SK-N-SH treated with all-trans-retinoic acid at 6 μM for 48 hours (cell line): ENCODE measurements at regions not wholly inside any gene's neighbourhood (a gene's known extent, or its start where the extent isn't known, plus 50 kb on each side); places are given as distances from the start of the nearest gene placed in this dataset.

Experiments used
- BACH2 ChIP-seq: fragments of 250-450 bp; sonication (Bioruptor Pico); IDR thresholded peaks from 2 replicates; pipeline ENCODE4 v1.9.0; 2021; ENCODE audit warnings: mild to moderate bottlenecking, borderline replicate concordance
- CREB5 ChIP-seq: fragments of 250-450 bp; sonication (Bioruptor Pico); IDR thresholded peaks from 2 replicates; pipeline ENCODE4 v1.5.1; 2020; ENCODE audit warnings: low read depth, mild to moderate bottlenecking, moderate library complexity
- CSRNP3 ChIP-seq: fragments of 250-450 bp; sonication (Bioruptor Pico); IDR thresholded peaks from 2 replicates; pipeline ENCODE4 v1.5.1; 2021; ENCODE audit warnings: mild to moderate bottlenecking, moderate library complexity
- ESRRG ChIP-seq: fragments of 250-450 bp; sonication (Bioruptor Pico); IDR thresholded peaks from 2 replicates; pipeline ENCODE4 v1.6.1; 2021; ENCODE audit warnings: mild to moderate bottlenecking
- GLIS3 ChIP-seq: fragments of 250-450 bp; sonication (Bioruptor Pico); IDR thresholded peaks from 2 replicates; pipeline ENCODE4 v1.5.0; 2020; ENCODE audit warnings: mild to moderate bottlenecking, moderate library complexity
- ISL1 ChIP-seq: fragments of 250-450 bp; sonication (Bioruptor Pico); IDR thresholded peaks from 2 replicates; pipeline ENCODE4 v2.1.2; 2022; ENCODE audit warnings: mild to moderate bottlenecking, moderate library complexity
- PATZ1 ChIP-seq: fragments of 250-450 bp; sonication (Bioruptor Pico); IDR thresholded peaks from 2 replicates; pipeline ENCODE4 v1.8.0; 2020; ENCODE audit warnings: mild to moderate bottlenecking, moderate library complexity, borderline replicate concordance
- PPARA ChIP-seq: fragments of 250-450 bp; sonication (Bioruptor Pico); IDR thresholded peaks from 2 replicates; pipeline ENCODE4 v1.5.0; 2020; ENCODE audit warnings: mild to moderate bottlenecking, borderline replicate concordance
- RARB ChIP-seq: fragments of 250-450 bp; sonication (Bioruptor Pico); IDR thresholded peaks from 2 replicates; pipeline ENCODE4 v1.8.0; 2021; ENCODE audit warnings: mild to moderate bottlenecking, moderate library complexity
- TSHZ2 ChIP-seq: fragments of 250-450 bp; sonication (Bioruptor Pico); IDR thresholded peaks from 2 replicates; pipeline ENCODE4 v1.5.0; 2020; ENCODE audit warnings: mild to moderate bottlenecking, moderate library complexity
- ZFP3 ChIP-seq: fragments of 250-450 bp; sonication (Bioruptor Pico); IDR thresholded peaks from 2 replicates; pipeline ENCODE4 v1.5.0; 2020; ENCODE audit warnings: mild to moderate bottlenecking, moderate library complexity
- ZNF565 ChIP-seq: fragments of 450-650 bp; formaldehyde crosslinking; conservative IDR thresholded peaks from 2 replicates; pipeline ENCODE4 v1.5.0; 2020; ENCODE audit warnings: low read depth, mild to moderate bottlenecking, moderate library complexity
- ZNF8 ChIP-seq: fragments of 450-650 bp; formaldehyde crosslinking; IDR thresholded peaks from 2 replicates; pipeline ENCODE4 v1.5.0; 2020; ENCODE audit warnings: mild to moderate bottlenecking, moderate library complexity

- TF ChIP-seq BACH2 (CRISPR knock-in tag) = no peak
- no peak for TF ChIP-seq ZNF565 (CRISPR knock-in tag)
- TF ChIP-seq PATZ1 (CRISPR knock-in tag) = no peak
- TF ChIP-seq ESRRG (CRISPR knock-in tag) = no peak
- no peak for TF ChIP-seq CSRNP3
- no peak for TF ChIP-seq GLIS3 (CRISPR knock-in tag)
- no peak for TF ChIP-seq TSHZ2
- TF ChIP-seq ZFP3 (CRISPR knock-in tag) = no peak
- no peak for TF ChIP-seq ISL1 (CRISPR knock-in tag)
- no peak for TF ChIP-seq ZNF8 (CRISPR knock-in tag)
- no peak for TF ChIP-seq CREB5 (CRISPR knock-in tag)
- TF ChIP-seq PPARA (CRISPR knock-in tag) = no peak
- TF ChIP-seq RARB (CRISPR knock-in tag) = no peak
Observed at GRCh38 chr6:23200946-23201345, 631.6 kb downstream of the HDGFL1 start.
